SK-N-SH (cell line): ENCODE measurements at regions not wholly inside any gene's neighbourhood (a gene's known extent, or its start where the extent isn't known, plus 50 kb on each side); places are given as distances from the start of the nearest gene placed in this dataset.

ENCODE experiments used
- CTCF ChIA-PET: fragments of 300-600, 350-600 bp; formaldehyde crosslinking; extraction: SDS; loops from one replicate; lab custom pipeline; 2021; lab: Yijun Ruan, JAX
- POLR2A ChIA-PET: fragments of 350-600 bp; sonication (Branson Sonifier 250); formaldehyde crosslinking; extraction: SDS; loops from one replicate; lab custom pipeline; 2020; ENCODE audit warnings: antibody characterized with exemption, inconsistent platforms; lab: Yijun Ruan, JAX
- DNase-seq: peaks from one replicate; pipeline ENCODE4 v3.0.0; 2012
- H2AFZ ChIP-seq: fragments of 200-600 bp; sonication (generic); 2 replicates; pipeline ENCODE4 v1.8.1; 2016; ENCODE audit warnings: antibody characterized with exemption, mild to moderate bottlenecking, low read depth
- H3F3A ChIP-seq: fragments of 200-600 bp; sonication (generic); replicated peaks from 2 replicates; pipeline ENCODE3; 2016; ENCODE audit warnings: antibody characterized with exemption, mild to moderate bottlenecking; ENCODE audit not compliant: insufficient read depth
- H3K27ac ChIP-seq, 2 experiments: fragments of 200-500 bp in 1 of 2; fragments of 200-600 bp in 1 of 2; sonication (Bioruptor generic) in 1 of 2; sonication (generic), shearing (Covaris generic) in 1 of 2; 2 replicates each; pipeline versions ENCODE4 v1.5.1 to v1.6.1; 2014 to 2016; ENCODE audit warnings: low read depth in 2 of 2, inconsistent platforms in 1 of 2, low read length in 1 of 2, mild to moderate bottlenecking in 1 of 2, mixed read lengths in 1 of 2
- H3K27me3 ChIP-seq: fragments of 200-600 bp; sonication (generic), shearing (Covaris generic); 2 replicates; pipeline ENCODE4 v1.6.1; 2016; ENCODE audit warnings: mixed run types; ENCODE audit not compliant: insufficient read depth
- H3K36me3 ChIP-seq, 2 experiments: fragments of 200-500 bp in 1 of 2; fragments of 200-600 bp in 1 of 2; sonication (Bioruptor generic) in 1 of 2; sonication (generic) in 1 of 2; replicated peaks in 1 of 2; 2 replicates each; pipeline versions ENCODE3 to v1.5.1; 2014 to 2016; ENCODE audit warnings: low read length in 1 of 2, mild to moderate bottlenecking in 1 of 2; ENCODE audit not compliant: insufficient read depth in 2 of 2, control insufficient read depth in 1 of 2
- H3K4me1 ChIP-seq, 2 experiments: fragments of 200-500 bp in 1 of 2; fragments of 200-600 bp in 1 of 2; sonication (Bioruptor generic) in 1 of 2; sonication (generic), shearing (Covaris generic) in 1 of 2; 2 replicates each; pipeline versions ENCODE4 v1.5.1 to v1.6.1; 2014 to 2016; ENCODE audit warnings: low read depth in 1 of 2, low read length in 1 of 2, mixed run types in 1 of 2; ENCODE audit not compliant: insufficient read depth in 2 of 2, control insufficient read depth in 1 of 2
- H3K4me2 ChIP-seq: fragments of 200-600 bp; sonication (generic), shearing (Covaris generic); 2 replicates; pipeline ENCODE4 v1.6.1; 2017; ENCODE audit warnings: mixed run types
- H3K4me3 ChIP-seq, 2 experiments: fragments of 200-500 bp in 1 of 2; fragments of 200-600 bp in 1 of 2; sonication (Bioruptor generic) in 1 of 2; sonication (generic), shearing (Covaris generic) in 1 of 2; 2 replicates each; pipeline versions ENCODE4 v1.5.1 to v1.8.1; 2014 to 2016; ENCODE audit warnings: low read depth in 2 of 2, inconsistent platforms in 1 of 2, low read length in 1 of 2, mild to moderate bottlenecking in 1 of 2, mixed read lengths in 1 of 2, moderate library complexity in 1 of 2
- H3K79me2 ChIP-seq: fragments of 200-600 bp; sonication (generic); 2 replicates; pipeline ENCODE4 v1.8.1; 2017; ENCODE audit warnings: mild to moderate bottlenecking; ENCODE audit not compliant: insufficient read depth
- H3K9ac ChIP-seq: fragments of 200-600 bp; sonication (generic); 2 replicates; pipeline ENCODE4 v1.6.1; 2017; ENCODE audit warnings: mixed run types
- H3K9me2 ChIP-seq: fragments of 200-600 bp; sonication (generic); 2 replicates; pipeline ENCODE4 v1.6.1; 2017; ENCODE audit warnings: mixed run types
- H3K9me3 ChIP-seq: fragments of 200-600 bp; sonication (generic); 2 replicates; pipeline ENCODE4 v1.6.1; 2017; ENCODE audit warnings: mixed run types, mild to moderate bottlenecking, moderate library complexity
- H4K20me1 ChIP-seq: fragments of 200-600 bp; sonication (generic); 2 replicates; pipeline ENCODE4 v1.6.1; 2017; ENCODE audit warnings: mild to moderate bottlenecking, mixed run types; ENCODE audit not compliant: insufficient read depth
- EP300 ChIP-seq, 2 experiments: IDR thresholded peaks; 2 replicates each; pipeline versions ENCODE4 v1.4.0 to v1.6.1; 2012; ENCODE audit warnings: borderline replicate concordance in 1 of 2, low read depth in 1 of 2, low read length in 1 of 2
- FOSL2 ChIP-seq: IDR thresholded peaks from 2 replicates; pipeline ENCODE4 v1.4.0; 2012; ENCODE audit warnings: low read depth, mild to moderate bottlenecking, moderate library complexity, borderline replicate concordance
- FOXJ3 ChIP-seq: sonication (generic); formaldehyde crosslinking; IDR thresholded peaks from 2 replicates; pipeline ENCODE4 v1.5.1; 2020; ENCODE audit warnings: mild to moderate bottlenecking, missing genetic modification reagents
- GABPA ChIP-seq: IDR thresholded peaks from 2 replicates; pipeline ENCODE4 v1.4.0; 2012; ENCODE audit warnings: low read depth, mild to moderate bottlenecking
- MEF2A ChIP-seq: IDR thresholded peaks from 2 replicates; pipeline ENCODE4 v1.4.0; 2012; ENCODE audit warnings: low read depth, borderline replicate concordance
- MXI1 ChIP-seq: IDR thresholded peaks from 2 replicates; pipeline ENCODE4 v1.6.1; 2012; ENCODE audit warnings: mild to moderate bottlenecking, low read depth, low read length, improper control_type of control experiment
- POLR2AphosphoS5 ChIP-seq: IDR thresholded peaks from 2 replicates; pipeline ENCODE4 v1.6.1; 2012; ENCODE audit warnings: low read depth, low read length
- RAD21 ChIP-seq: IDR thresholded peaks from 2 replicates; pipeline ENCODE4 v1.6.1; 2012; ENCODE audit warnings: mild to moderate bottlenecking, low read length
- RFX5 ChIP-seq: IDR thresholded peaks from 2 replicates; pipeline ENCODE4 v1.6.1; 2012; ENCODE audit warnings: mild to moderate bottlenecking, improper control_type of control experiment, low read length
- YY1 ChIP-seq: IDR thresholded peaks from 2 replicates; pipeline ENCODE4 v1.4.0; 2012; ENCODE audit warnings: low read depth, mild to moderate bottlenecking
- WGBS: methylation state at CpG from one replicate; pipeline ENCODE4 v1.1.6; 2017; ENCODE audit warnings: low lambda C conversion rate; 5-methylcytosine and 5-hydroxymethylcytosine counted together
- TF ChIP-seq, protein P1 (sequence below): fragments of 200-600 bp; sonication (generic); IDR thresholded peaks from 2 replicates; pipeline ENCODE4 v1.6.1; 2017; ENCODE audit warnings: antibody characterized with exemption, mild to moderate bottlenecking, moderate library complexity
- TF ChIP-seq, protein P2 (sequence below): IDR thresholded peaks from 2 replicates; pipeline ENCODE4 v1.6.1; 2012; ENCODE audit warnings: mild to moderate bottlenecking, low read depth, low read length, moderate library complexity
- TF ChIP-seq, protein P3 (sequence below): IDR thresholded peaks from 2 replicates; pipeline ENCODE4 v1.4.0; 2012; ENCODE audit warnings: low read depth, borderline replicate concordance

DNA sequence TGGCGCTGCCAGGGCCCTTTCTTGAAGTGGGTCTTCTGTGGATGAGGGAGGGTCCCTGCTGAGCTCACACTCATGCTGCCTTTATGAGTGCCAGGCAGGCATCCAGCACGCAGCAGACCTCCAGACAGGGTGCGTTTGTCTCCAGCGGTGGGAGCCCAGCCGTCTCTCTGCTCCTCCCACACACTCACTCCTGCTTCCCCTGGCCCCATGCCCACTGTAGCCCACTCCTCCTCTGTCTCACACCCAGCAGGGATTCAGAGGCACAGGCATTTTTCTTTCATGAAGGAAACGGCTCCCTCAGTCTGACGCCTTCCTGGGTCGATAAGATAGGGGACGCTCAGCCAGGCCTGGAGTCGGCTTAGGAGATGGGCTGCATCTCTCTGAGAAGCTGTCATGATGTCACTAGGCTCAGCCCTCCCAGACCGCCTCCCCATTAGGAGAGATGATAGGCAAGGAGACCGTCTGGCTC, 183.9 kb upstream of the NCAM1 start:
- Histone ChIP-seq H3F3A (peaks cover 4% of the 10 kb centered on the region), H3K4me2 (no peak overlapping the region), H3K9ac (no peak overlapping the region), H4K20me1 (no peaks in the 10 kb centered on the region), H3K36me3 (no peaks in the 10 kb centered on the region), H3K4me1 (peaks cover 10 to 57% of the 10 kb centered on the region in 2 experiments), H3K79me2 (no peaks in the 10 kb centered on the region), H3K9me3 (no peaks in the 10 kb centered on the region), H2AFZ (no peak overlapping the region), H3K27ac (peak overlapping the region; percentile 22 to 99; a peak in 3 of 4 replicates), H3K27me3 (no peaks in the 10 kb centered on the region), H3K4me3 (no peak overlapping the region; a peak in 1 of 4 replicates), H3K9me2 (no peaks in the 10 kb centered on the region)
- ChIA-PET POLR2A (interaction anchor here (1.0 to 2.5 kb wide), 4 partner anchors 10 to 189 kb away, joined by 3 to 11 read pairs (median 4); no protein-coding TSS in a partner anchor), CTCF (interaction anchor here (0.6 to 3.3 kb wide), 6 partner anchors 10 to 691 kb away, joined by 3 to 27 read pairs (median 5); no protein-coding TSS in a partner anchor)
- TF ChIP-seq YY1 (no peak), FOSL2 (no peak), POLR2AphosphoS5 (no peak), GABPA (no peak), RFX5 (0 out of 2 replicates have a peak, but pooled peaks have one; percentile 17), MXI1 (peak; percentile 60; the same call in 1 of the 2 replicates), FOXJ3 (CRISPR knock-in tag) (peak; percentile 31; the same call in 1 of the 2 replicates), EP300 (IDR thresholded peaks at IDR 0.05; ENCODE audit: borderline replicate concordance in 1 of 2, low read depth in 1 of 2, low read length in 1 of 2) (no peak; a peak in 1 of 4 replicates), RAD21 (no peak; the same call in none of the 2 replicates), MEF2A (no peak)
- TF ChIP-seq, protein P1, sequence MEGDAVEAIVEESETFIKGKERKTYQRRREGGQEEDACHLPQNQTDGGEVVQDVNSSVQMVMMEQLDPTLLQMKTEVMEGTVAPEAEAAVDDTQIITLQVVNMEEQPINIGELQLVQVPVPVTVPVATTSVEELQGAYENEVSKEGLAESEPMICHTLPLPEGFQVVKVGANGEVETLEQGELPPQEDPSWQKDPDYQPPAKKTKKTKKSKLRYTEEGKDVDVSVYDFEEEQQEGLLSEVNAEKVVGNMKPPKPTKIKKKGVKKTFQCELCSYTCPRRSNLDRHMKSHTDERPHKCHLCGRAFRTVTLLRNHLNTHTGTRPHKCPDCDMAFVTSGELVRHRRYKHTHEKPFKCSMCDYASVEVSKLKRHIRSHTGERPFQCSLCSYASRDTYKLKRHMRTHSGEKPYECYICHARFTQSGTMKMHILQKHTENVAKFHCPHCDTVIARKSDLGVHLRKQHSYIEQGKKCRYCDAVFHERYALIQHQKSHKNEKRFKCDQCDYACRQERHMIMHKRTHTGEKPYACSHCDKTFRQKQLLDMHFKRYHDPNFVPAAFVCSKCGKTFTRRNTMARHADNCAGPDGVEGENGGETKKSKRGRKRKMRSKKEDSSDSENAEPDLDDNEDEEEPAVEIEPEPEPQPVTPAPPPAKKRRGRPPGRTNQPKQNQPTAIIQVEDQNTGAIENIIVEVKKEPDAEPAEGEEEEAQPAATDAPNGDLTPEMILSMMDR, result no peak
- TF ChIP-seq, protein P2, sequence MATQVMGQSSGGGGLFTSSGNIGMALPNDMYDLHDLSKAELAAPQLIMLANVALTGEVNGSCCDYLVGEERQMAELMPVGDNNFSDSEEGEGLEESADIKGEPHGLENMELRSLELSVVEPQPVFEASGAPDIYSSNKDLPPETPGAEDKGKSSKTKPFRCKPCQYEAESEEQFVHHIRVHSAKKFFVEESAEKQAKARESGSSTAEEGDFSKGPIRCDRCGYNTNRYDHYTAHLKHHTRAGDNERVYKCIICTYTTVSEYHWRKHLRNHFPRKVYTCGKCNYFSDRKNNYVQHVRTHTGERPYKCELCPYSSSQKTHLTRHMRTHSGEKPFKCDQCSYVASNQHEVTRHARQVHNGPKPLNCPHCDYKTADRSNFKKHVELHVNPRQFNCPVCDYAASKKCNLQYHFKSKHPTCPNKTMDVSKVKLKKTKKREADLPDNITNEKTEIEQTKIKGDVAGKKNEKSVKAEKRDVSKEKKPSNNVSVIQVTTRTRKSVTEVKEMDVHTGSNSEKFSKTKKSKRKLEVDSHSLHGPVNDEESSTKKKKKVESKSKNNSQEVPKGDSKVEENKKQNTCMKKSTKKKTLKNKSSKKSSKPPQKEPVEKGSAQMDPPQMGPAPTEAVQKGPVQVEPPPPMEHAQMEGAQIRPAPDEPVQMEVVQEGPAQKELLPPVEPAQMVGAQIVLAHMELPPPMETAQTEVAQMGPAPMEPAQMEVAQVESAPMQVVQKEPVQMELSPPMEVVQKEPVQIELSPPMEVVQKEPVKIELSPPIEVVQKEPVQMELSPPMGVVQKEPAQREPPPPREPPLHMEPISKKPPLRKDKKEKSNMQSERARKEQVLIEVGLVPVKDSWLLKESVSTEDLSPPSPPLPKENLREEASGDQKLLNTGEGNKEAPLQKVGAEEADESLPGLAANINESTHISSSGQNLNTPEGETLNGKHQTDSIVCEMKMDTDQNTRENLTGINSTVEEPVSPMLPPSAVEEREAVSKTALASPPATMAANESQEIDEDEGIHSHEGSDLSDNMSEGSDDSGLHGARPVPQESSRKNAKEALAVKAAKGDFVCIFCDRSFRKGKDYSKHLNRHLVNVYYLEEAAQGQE, result no peak
- TF ChIP-seq, protein P3, sequence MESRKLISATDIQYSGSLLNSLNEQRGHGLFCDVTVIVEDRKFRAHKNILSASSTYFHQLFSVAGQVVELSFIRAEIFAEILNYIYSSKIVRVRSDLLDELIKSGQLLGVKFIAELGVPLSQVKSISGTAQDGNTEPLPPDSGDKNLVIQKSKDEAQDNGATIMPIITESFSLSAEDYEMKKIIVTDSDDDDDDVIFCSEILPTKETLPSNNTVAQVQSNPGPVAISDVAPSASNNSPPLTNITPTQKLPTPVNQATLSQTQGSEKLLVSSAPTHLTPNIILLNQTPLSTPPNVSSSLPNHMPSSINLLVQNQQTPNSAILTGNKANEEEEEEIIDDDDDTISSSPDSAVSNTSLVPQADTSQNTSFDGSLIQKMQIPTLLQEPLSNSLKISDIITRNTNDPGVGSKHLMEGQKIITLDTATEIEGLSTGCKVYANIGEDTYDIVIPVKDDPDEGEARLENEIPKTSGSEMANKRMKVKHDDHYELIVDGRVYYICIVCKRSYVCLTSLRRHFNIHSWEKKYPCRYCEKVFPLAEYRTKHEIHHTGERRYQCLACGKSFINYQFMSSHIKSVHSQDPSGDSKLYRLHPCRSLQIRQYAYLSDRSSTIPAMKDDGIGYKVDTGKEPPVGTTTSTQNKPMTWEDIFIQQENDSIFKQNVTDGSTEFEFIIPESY, result no peak
- DNase-seq, result peak; percentile 84
- 59% methylated on average over 11 of the region's 12 CpGs for WGBS
